ENCODE measurements at regions not wholly inside any gene's neighbourhood (a gene's known extent, or its start where the extent isn't known, plus 50 kb on each side); places are given as distances from the start of the nearest gene placed in this dataset.
"Not testable (repeated sequence)": the region's sequence is repeated elsewhere in the genome, so short reads cannot be mapped to it uniquely, and the experiment has no call there.

DNA sequence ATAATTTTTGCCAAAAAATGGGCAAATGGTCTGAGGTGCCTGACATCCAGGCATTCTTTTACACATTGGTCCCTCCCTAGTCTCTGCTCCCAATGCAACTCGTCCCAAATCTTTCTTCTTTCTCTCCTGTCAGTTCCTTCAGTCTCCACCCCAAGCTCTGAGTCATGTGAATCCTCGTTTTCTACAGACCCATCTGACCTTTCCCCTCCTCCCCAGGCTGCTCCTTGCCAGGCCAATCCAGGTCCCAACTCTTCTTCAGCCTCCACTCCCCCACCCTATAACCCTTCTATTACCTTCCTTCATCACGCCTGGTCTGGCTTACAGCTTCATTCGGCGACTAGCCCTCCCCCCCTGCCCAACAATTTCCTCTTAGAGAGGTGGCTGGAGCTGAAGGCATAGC lies 55.3 kb downstream of the BBS10 start:
- H3K9me3 ChIP-seq; H3K36me3 ChIP-seq; intact Hi-C loops (cut with DNase I); DNase-seq; H3K4me3 ChIP-seq (replicated peaks in 1 of 3); H3K27me3 ChIP-seq; H3K27ac ChIP-seq; H3K4me1 ChIP-seq: not testable (repeated sequence)
- 85 to 86% methylated on average over 5 of the region's 5 CpGs for WGBS, 2 donors

DNA sequence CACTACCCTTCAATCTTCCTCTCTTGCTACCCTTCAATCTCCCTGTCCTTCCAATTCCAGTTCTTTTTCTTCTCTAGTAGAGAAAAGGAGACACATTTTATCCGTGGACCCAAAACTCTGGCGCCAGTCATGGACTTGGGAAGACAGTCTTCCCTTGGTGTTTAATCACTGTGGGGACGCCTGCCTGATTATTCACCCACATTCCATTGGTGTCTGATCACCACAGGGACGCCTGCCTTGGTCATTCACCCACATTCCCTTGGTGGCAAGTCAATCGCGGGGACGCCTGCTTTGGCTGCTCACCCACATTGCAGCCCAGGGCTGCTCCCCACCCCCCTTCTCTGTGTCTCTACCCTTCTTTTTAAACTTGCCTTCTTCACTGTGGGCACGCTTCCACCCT lies 55.9 kb downstream of the BBS10 start:
- 90 to 92% methylated on average over 8 of the region's 8 CpGs for WGBS, 2 donors
- H3K9me3 ChIP-seq; H3K4me1 ChIP-seq; DNase-seq; H3K27ac ChIP-seq; H3K4me3 ChIP-seq (replicated peaks in 1 of 3); intact Hi-C loops (cut with DNase I); H3K36me3 ChIP-seq; H3K27me3 ChIP-seq: not testable (repeated sequence)

DNA sequence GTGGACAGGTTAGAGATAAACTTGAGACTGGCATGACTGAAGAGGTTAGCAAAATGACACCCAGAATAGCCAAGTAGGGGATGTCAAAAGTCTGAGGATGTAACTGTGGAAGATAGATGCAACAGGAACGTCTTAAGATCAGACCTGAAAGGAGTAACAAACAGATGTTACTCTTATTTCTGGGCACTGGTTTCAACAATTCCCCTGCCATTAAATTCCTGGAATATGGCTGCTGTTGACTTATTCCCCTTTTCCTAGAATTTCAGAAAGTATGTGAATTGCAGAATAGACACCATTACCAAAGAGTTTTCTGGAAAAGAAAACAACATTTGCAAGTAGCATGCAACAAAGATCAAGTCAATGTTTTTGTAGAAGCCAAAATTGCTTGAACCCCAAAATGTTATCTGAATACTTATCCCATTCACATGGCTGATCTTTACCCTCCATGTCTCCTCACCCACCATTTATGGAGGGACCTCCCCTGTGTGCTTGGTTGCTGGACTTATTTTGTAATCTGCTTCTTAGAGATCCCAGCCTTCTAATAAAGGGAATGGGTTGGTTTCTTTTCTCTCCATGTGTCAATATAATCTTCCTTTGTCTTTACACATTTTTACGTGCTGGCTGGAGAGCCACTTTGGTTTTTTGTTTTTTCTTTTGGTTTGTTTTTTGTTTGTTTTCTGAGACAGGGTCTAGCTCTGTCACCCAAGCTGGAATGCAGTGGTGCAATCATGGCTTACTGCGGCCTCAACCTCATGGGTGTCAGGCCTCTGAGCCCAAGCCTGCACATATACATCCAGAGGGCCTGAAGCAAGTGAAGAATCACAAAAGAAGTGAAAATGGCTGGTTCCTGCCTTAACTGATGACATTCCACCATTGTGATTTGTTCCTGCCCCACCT lies 57.0 kb downstream of the BBS10 start:
- Histone ChIP-seq H3K27ac (no peak overlapping the region), H3K4me1 (no peaks in the 10 kb centered on the region), H3K27me3 (no peaks in the 10 kb centered on the region), H3K4me3 (replicated peaks in 1 of 3) (no peak overlapping the region), H3K9me3 (no peaks in the 10 kb centered on the region), H3K36me3 (no peaks in the 10 kb centered on the region)
- intact Hi-C loops (cut with DNase I), result no loop called here
- no peak for DNase-seq
- WGBS, 2 donors, result 82 to 87% methylated on average over 3 of the region's 3 CpGs
- no peak for TF ChIP-seq POLR2A (IDR thresholded peaks at IDR 0.05)
- TF ChIP-seq, protein P1, sequence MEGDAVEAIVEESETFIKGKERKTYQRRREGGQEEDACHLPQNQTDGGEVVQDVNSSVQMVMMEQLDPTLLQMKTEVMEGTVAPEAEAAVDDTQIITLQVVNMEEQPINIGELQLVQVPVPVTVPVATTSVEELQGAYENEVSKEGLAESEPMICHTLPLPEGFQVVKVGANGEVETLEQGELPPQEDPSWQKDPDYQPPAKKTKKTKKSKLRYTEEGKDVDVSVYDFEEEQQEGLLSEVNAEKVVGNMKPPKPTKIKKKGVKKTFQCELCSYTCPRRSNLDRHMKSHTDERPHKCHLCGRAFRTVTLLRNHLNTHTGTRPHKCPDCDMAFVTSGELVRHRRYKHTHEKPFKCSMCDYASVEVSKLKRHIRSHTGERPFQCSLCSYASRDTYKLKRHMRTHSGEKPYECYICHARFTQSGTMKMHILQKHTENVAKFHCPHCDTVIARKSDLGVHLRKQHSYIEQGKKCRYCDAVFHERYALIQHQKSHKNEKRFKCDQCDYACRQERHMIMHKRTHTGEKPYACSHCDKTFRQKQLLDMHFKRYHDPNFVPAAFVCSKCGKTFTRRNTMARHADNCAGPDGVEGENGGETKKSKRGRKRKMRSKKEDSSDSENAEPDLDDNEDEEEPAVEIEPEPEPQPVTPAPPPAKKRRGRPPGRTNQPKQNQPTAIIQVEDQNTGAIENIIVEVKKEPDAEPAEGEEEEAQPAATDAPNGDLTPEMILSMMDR (IDR thresholded peaks at IDR 0.05), result no peak

DNA sequence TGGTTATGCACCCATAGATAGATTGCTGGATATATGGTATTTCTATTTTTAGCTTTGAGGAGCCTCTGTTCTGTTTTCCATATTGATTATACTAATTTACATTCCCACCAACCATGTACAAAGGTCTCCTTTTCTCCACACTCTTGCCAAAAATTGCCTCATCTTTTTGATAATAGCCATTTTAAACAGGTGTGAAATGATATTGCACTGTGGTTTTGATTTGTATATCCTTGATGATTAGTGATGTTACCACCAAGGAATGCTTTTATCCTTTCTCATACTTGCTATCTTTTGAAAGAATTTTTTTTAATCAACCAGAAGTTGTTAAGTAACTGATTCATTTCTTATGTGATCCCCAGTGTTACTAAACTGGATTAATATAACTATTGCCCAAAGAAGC lies 60.0 kb downstream of the BBS10 start:
- TF ChIP-seq, protein P1 (IDR thresholded peaks at IDR 0.05), result no peak
- no peak for TF ChIP-seq POLR2A (IDR thresholded peaks at IDR 0.05)

DNA sequence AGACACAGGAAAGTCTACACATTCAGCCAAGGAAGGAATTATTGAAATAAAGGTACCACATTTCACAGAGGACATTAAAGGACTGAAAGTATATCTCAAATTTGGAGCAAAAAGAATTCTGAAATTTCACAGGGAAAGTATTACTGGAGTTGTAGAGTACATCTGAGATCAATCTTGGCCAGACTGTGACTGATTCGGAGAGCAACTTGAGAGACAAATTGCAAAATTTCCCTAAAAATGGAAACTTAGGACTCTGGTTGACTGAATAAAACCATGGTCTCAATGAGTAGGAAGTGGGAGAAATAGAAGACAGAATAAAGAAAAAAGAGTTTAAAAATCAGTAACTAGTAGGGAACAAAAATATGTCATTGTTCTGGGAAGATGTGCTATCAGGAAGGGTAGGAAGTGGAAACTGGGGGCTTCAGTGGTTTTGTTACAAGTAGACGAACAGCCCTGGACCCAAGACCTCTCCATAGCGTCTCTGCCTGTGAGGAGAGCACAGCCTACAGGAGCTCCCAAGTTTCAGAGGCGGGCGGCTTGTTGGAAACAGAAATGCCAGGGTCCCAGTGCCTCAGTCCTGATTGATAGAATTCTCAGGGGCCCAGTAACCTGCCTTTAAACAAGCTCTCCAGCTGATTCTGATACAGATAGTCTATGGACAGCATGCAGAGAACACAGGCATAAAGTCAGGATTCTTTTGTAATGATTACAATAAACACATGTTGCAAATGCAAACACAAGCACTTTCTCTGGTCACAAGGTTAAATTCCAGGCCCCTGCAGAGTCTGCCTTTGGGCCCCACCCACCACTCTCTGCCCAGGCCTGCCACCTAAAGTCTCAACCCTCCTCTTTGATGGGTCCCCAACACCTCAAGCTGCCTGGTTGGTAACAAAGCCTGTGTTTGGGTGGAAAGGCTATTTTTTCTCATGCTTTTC lies 63.1 kb downstream of the BBS10 start:
- no peak for DNase-seq
- Histone ChIP-seq H3K4me3 (replicated peaks in 1 of 3) (no peak overlapping the region), H3K9me3 (no peaks in the 10 kb centered on the region), H3K27me3 (no peaks in the 10 kb centered on the region), H3K27ac (no peak overlapping the region), H3K36me3 (no peaks in the 10 kb centered on the region), H3K4me1 (no peaks in the 10 kb centered on the region)
- intact Hi-C loops (cut with DNase I), result no loop called here
- WGBS, 2 donors, result 78 to 87% methylated on average over 5 of the region's 5 CpGs
- TF ChIP-seq POLR2A (IDR thresholded peaks at IDR 0.05), result no peak

More for the DNA sequence above, 60.0 kb downstream of the BBS10 start:
- Histone ChIP-seq H3K27me3 (no peaks in the 10 kb centered on the region), H3K4me3 (replicated peaks in 1 of 3) (no peak overlapping the region), H3K4me1 (no peaks in the 10 kb centered on the region), H3K27ac (no peak overlapping the region), H3K36me3 (no peaks in the 10 kb centered on the region), H3K9me3 (no peaks in the 10 kb centered on the region)
- intact Hi-C loops (cut with DNase I), result no loop called here
- DNase-seq, result no peak

DNA sequence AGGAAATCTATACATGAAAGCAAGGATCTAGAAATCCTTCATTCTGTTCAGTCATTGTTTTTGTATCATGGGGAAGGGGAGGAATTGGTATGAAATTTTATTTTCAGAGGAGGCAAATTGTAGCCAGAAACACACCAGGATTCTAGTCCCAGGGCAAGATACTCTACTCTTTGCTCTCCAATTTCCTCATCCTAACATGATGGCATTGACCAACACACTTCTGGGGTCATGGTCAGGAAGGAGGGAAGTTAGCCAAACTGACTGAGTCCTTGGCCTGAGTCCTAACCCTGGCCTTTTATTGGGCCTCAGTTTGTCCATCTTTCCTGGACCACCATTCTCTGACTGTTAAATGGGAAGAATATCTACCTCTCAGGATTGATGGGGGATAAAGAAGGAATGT lies 65.5 kb downstream of the BBS10 start:
- H3K27ac ChIP-seq, result no peak overlapping the region
- intact Hi-C loops (cut with DNase I), result no loop called here

More for the DNA sequence above, 65.5 kb downstream of the BBS10 start:
- H3K27me3 ChIP-seq, result no peaks in the 10 kb centered on the region
- no peaks in the 10 kb centered on the region for H3K4me1 ChIP-seq
- no peaks in the 10 kb centered on the region for H3K9me3 ChIP-seq
- TF ChIP-seq, protein P1 (IDR thresholded peaks at IDR 0.05), result no peak
- no peak for TF ChIP-seq POLR2A (IDR thresholded peaks at IDR 0.05)
- H3K36me3 ChIP-seq, result no peaks in the 10 kb centered on the region
- H3K4me3 ChIP-seq (replicated peaks in 1 of 3), result no peak overlapping the region
- DNase-seq, result no peak

Measured in thyroid gland (tissue), 4 donors.